Endothelial cell of umbilical vein (primary cell): ENCODE measurements at regions not wholly inside any gene's neighbourhood (a gene's known extent, or its start where the extent isn't known, plus 50 kb on each side); places are given as distances from the start of the nearest gene placed in this dataset.

Source experiments
- BruUV-seq: library from RNA; stranded (reverse); fragments of 400-500 nt; replicated peaks from 2 replicates; lab custom pipeline; 2021; lab: Mats Ljungman, UMichigan
- CTCF ChIA-PET: fragments of 300-600, 350-600 bp; sonication (Branson Sonifier 250); formaldehyde crosslinking; loops from one replicate; lab custom pipeline; 2021; ENCODE audit warnings: antibody characterized with exemption, inconsistent platforms; lab: Charles Lee
- POLR2A ChIA-PET: fragments of 300-600, 350-600 bp; sonication (Branson Sonifier 250); formaldehyde crosslinking; loops from one replicate; lab custom pipeline; 2021; ENCODE audit warnings: antibody characterized with exemption, inconsistent platforms; lab: Charles Lee
- DNase-seq: peaks from one replicate; pipeline ENCODE4 v3.0.0-alpha.2; 2011; ENCODE audit warnings: low read depth, low spot score
- FAIRE-seq: peaks from 2 replicates; lab custom pipeline; 2011; peaks lifted over from hg19 to GRCh38; lab: Jason Lieb, UNC
- H2AFZ ChIP-seq: 2 replicates; pipeline ENCODE4 v1.6.0; 2012; ENCODE audit warnings: low read depth, low read length, control low read depth, inconsistent platforms
- H3K27ac ChIP-seq: 2 replicates; pipeline ENCODE4 v1.5.1; 2011; ENCODE audit warnings: low read depth, mild to moderate bottlenecking, control low read depth, low read length, moderate library complexity; ENCODE audit not compliant: insufficient read depth
- H3K27me3 ChIP-seq, 2 experiments: 2 replicates each; pipeline versions ENCODE4 v1.6.0 to v1.6.1; 2011; ENCODE audit warnings: low read length in 2 of 2, mixed read lengths in 1 of 2; ENCODE audit not compliant: control insufficient read depth in 2 of 2, insufficient read depth in 2 of 2
- H3K36me3 ChIP-seq, 2 experiments: 2 replicates in 1 of 2; 3 replicates in 1 of 2; pipeline ENCODE4 v1.5.1; 2011; ENCODE audit warnings: low read length in 2 of 2, mild to moderate bottlenecking in 1 of 2, moderate library complexity in 1 of 2; ENCODE audit not compliant: control insufficient read depth in 2 of 2, insufficient read depth in 2 of 2; ENCODE audit errors: extremely low read depth in 1 of 2
- H3K4me1 ChIP-seq: 3 replicates; pipeline ENCODE4 v1.5.1; 2011; ENCODE audit warnings: mild to moderate bottlenecking, low read length; ENCODE audit not compliant: control insufficient read depth, insufficient read depth; ENCODE audit errors: extremely low read depth
- H3K4me2 ChIP-seq: 2 replicates; pipeline ENCODE4 v1.6.1; 2011; ENCODE audit warnings: low read length, control low read depth, mixed read lengths; ENCODE audit not compliant: insufficient read depth
- H3K4me3 ChIP-seq, 3 experiments: fragments of 200-600 bp in 1 of 3; sonication (generic), shearing (Covaris generic) in 1 of 3; replicated peaks in 1 of 3; 2 replicates each; pipeline ENCODE4 v1.5.1; 2011 to 2016; ENCODE audit warnings: control low read depth in 3 of 3, low read length in 3 of 3, mild to moderate bottlenecking in 2 of 3, inconsistent platforms in 1 of 3, low read depth in 1 of 3, moderate library complexity in 1 of 3; ENCODE audit not compliant: insufficient read depth in 1 of 3
- H3K79me2 ChIP-seq: 2 replicates; pipeline ENCODE4 v1.6.0; 2012; ENCODE audit warnings: low read length, inconsistent platforms; ENCODE audit not compliant: control insufficient read depth, insufficient read depth
- H3K9ac ChIP-seq: replicated peaks from 2 replicates; pipeline ENCODE3; 2011; ENCODE audit warnings: low read length, control low read depth; ENCODE audit not compliant: insufficient read depth; ENCODE audit errors: extremely low read depth
- H3K9me1 ChIP-seq: replicated peaks from 3 replicates; pipeline ENCODE4 v1.6.0; 2011; ENCODE audit warnings: mild to moderate bottlenecking, low read length; ENCODE audit not compliant: control insufficient read depth, insufficient read depth; ENCODE audit errors: extremely low read depth
- H3K9me3 ChIP-seq: replicated peaks from 2 replicates; pipeline ENCODE4 v1.5.1; 2012; ENCODE audit warnings: low read length, inconsistent platforms; ENCODE audit not compliant: control insufficient read depth, insufficient read depth
- H4K20me1 ChIP-seq: replicated peaks from 2 replicates; pipeline ENCODE3; 2011; ENCODE audit warnings: mild to moderate bottlenecking, low read length; ENCODE audit not compliant: control insufficient read depth, insufficient read depth; ENCODE audit errors: extremely low read depth
- GATA2 ChIP-seq: IDR thresholded peaks from 2 replicates; pipeline ENCODE4 v1.7.0; 2011; ENCODE audit warnings: low read depth, mild to moderate bottlenecking, moderate library complexity, mixed read lengths, low read length; ENCODE audit not compliant: insufficient read length, insufficient read depth
- dilution Hi-C: fragments of 300-500 bp; cut with MboI; formaldehyde crosslinking; loops from one replicate; pipeline ENCODE4 v1.15.0; 2019; ENCODE audit warnings: low sequenced_read_pairs; ENCODE audit not compliant: extremely low pct_ligation_motif_present
- intact Hi-C: fragments of 100-400 bp; cut with micrococcal nuclease; formaldehyde crosslinking; loops from one replicate; pipeline ENCODE4 v1.10.0; 2022
- TF ChIP-seq, protein P1 (sequence below): IDR thresholded peaks from 2 replicates; pipeline ENCODE4 v1.6.1; 2011; ENCODE audit not compliant: insufficient read depth, insufficient read length

DNA sequence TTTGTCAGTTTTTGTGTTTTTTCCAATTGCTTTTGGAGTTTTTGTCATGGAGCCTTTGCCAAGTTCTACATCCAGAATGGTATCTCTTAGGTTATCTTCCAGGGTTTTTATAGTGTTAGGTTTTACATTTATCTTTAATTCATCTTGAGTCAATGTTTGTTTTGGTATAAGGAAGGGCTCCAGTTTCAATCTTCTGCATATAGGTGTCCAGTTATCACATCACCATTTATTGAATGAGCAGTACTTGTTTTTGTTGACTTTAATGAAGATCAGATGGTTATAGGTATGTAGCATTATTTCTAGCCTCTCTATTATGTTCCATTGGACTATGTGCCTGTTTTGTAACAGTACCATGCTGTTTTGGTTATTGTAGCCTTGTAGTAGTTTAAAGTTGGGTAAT lies 1233.1 kb downstream of the PLA2G4A start:
- no peak for FAIRE-seq
- Histone ChIP-seq H3K4me1 (no peaks in the 10 kb centered on the region), H3K27ac (no peak overlapping the region), H2AFZ (no peak overlapping the region), H3K4me3 (no peak overlapping the region), H3K4me2 (no peak overlapping the region), H3K36me3 (no peaks in the 10 kb centered on the region), H3K9me3 (no peaks in the 10 kb centered on the region), H3K9me1 (no peaks in the 10 kb centered on the region), H3K27me3 (no peaks in the 10 kb centered on the region), H4K20me1 (no peaks in the 10 kb centered on the region), H3K79me2 (no peaks in the 10 kb centered on the region), H3K9ac (no peak overlapping the region)
- DNase-seq = no peak
- no peak for TF ChIP-seq GATA2
- intact Hi-C loops = loop anchor here (2.0 kb wide), 1 partner anchor 13 kb away; no protein-coding TSS in a partner anchor
- CTCF ChIA-PET = interaction anchor here (1.2 kb wide), 1 partner anchor 13 kb away, joined by 3 read pairs; no protein-coding TSS in a partner anchor
- dilution Hi-C loops = no loop called here
- POLR2A ChIA-PET = no interaction called here
- BruUV-seq = no TSS peak

DNA sequence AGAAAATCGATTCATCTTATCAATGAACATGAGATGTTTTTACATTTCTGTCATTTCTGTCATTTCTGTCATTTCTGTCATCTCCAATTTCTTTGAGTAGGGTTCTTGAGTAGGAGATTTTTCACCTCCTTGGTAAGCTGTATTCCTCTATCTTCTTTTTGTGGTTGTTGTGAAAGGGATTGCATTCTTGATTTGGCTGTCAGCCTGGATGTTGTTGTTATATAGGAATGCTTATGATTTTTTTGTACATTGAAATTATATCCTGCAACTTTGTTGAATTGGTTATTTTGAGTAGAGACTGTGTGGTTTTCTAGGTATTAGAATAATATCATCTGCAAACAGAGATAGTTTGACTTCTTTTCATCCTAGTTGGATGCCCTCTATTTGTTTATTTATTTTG lies 1233.7 kb downstream of the PLA2G4A start:
- H3K27me3 ChIP-seq = no peaks in the 10 kb centered on the region
- no peaks in the 10 kb centered on the region for H3K4me1 ChIP-seq
- no peak overlapping the region for H3K9ac ChIP-seq
- CTCF ChIA-PET = no interaction called here
- no peaks in the 10 kb centered on the region for H3K79me2 ChIP-seq
- FAIRE-seq (no peak), DNase-seq (no peak)
- POLR2A ChIA-PET = no interaction called here
- BruUV-seq = no TSS peak
- dilution Hi-C loops (no loop called here), intact Hi-C loops (loop anchor here (2.0 kb wide), 1 partner anchor 14 kb away; no protein-coding TSS in a partner anchor)
- no peaks in the 10 kb centered on the region for H3K36me3 ChIP-seq
- no peaks in the 10 kb centered on the region for H4K20me1 ChIP-seq
- H3K27ac ChIP-seq = no peak overlapping the region
- no peak overlapping the region for H3K4me3 ChIP-seq
- H3K9me3 ChIP-seq = no peaks in the 10 kb centered on the region
- H2AFZ ChIP-seq = no peak overlapping the region
- no peaks in the 10 kb centered on the region for H3K9me1 ChIP-seq
- TF ChIP-seq, protein P1, sequence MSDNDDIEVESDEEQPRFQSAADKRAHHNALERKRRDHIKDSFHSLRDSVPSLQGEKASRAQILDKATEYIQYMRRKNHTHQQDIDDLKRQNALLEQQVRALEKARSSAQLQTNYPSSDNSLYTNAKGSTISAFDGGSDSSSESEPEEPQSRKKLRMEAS = no peak
- H3K4me2 ChIP-seq = no peak overlapping the region
